ENCODE measurements at regions not wholly inside any gene's neighbourhood (a gene's known extent, or its start where the extent isn't known, plus 50 kb on each side); places are given as distances from the start of the nearest gene placed in this dataset.

DNA sequence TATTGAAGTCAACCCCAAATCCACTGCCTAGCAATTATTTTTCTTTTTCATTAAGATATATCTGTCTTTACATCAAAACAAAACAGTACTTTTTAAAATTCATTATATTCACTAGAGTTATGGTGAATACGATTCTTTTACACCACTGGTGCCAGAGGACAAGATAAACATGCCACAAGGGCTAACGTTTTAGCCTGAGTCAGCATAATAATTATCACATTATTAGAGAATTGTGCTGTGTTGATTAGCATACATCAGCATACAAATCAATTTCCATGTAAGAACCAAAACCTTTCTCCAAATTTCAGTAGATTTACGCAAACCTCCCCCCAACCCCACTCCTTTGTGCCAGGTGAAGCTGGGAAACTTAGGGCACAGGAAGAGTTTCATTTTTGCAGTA is 131.1 kb upstream of the TMEM106B start:
- H3K9me3 ChIP-seq, result peaks cover under 1 to 4% of the 10 kb centered on the region in 2 donors
- DNase-seq (ENCODE audit: low spot score), result no peak
- H3K27me3 ChIP-seq, result no peaks in the 10 kb centered on the region
- H3K27ac ChIP-seq, result no peak overlapping the region
- no peaks in the 10 kb centered on the region for H3K4me1 ChIP-seq
- TF ChIP-seq, protein P1, sequence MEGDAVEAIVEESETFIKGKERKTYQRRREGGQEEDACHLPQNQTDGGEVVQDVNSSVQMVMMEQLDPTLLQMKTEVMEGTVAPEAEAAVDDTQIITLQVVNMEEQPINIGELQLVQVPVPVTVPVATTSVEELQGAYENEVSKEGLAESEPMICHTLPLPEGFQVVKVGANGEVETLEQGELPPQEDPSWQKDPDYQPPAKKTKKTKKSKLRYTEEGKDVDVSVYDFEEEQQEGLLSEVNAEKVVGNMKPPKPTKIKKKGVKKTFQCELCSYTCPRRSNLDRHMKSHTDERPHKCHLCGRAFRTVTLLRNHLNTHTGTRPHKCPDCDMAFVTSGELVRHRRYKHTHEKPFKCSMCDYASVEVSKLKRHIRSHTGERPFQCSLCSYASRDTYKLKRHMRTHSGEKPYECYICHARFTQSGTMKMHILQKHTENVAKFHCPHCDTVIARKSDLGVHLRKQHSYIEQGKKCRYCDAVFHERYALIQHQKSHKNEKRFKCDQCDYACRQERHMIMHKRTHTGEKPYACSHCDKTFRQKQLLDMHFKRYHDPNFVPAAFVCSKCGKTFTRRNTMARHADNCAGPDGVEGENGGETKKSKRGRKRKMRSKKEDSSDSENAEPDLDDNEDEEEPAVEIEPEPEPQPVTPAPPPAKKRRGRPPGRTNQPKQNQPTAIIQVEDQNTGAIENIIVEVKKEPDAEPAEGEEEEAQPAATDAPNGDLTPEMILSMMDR (IDR thresholded peaks at IDR 0.05), result no peak
- H3K4me3 ChIP-seq, result no peak overlapping the region
- no peaks in the 10 kb centered on the region for H3K36me3 ChIP-seq

DNA sequence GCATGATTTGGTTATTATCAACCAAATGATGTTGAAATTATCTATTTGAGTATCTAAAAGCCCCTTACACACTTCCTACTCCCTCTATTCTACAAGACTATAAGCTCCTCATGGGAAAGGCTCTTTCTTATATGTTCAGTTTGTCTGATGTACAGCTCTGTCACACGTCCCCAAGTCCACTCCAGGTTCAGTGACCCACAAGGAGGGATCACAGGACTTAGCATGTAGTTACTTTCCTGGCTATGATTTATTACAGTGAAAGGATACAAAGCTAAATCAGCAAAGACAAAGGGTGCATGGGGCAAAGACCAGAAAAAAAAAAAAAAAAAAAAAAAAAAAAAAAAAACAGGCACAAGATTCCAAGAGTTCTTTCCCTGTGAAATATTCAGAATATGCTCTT is 125.6 kb upstream of the TMEM106B start:
- H3K4me1 ChIP-seq, result no peaks in the 10 kb centered on the region

DNA sequence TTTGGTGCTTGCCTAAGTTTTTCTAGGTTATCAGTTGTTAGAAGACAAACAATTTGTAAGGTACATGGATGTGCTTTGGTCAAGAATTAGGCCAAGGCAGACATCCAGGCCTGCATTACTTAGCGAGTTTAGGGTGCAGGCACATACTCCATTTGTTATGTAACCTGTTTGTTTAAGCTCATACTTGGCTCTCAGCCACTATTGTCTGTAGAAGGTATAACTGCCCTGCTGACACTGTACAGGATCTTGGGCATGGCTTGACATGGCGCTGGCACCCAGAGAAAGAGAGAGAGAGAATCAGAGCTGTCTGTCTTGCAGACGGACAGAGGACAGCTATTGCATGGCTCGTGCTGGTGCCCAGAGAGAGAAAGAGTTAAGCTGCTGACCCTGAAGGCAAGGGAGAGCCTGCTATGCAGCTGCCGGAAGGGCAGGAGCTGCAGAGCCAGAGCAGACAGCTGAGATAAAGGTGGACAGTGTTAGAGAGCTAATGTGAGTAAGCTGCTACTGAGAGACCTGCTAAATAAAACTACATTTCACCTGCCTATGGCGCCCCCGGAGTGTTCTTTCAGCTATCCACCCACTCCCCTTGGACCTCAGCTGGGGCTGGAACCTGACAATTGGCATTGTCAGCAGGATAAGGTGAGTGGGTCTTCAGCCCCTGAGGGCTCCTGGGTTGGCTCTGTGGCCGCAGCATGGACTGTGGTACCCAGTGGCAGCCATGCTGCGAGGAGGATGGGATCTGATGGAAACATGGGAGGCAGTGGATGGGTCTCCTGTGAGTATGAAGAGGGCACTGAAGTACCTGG is 120.9 kb upstream of the TMEM106B start:
- Histone ChIP-seq H3K27me3 (no peaks in the 10 kb centered on the region), H3K4me1 (no peaks in the 10 kb centered on the region), H3K9me3 (no peaks in the 10 kb centered on the region), H3K4me3 (no peak overlapping the region), H3K27ac (no peak overlapping the region), H3K36me3 (no peaks in the 10 kb centered on the region)
- no peak for DNase-seq (ENCODE audit: low spot score)
- TF ChIP-seq, protein P1 (IDR thresholded peaks at IDR 0.05), result no peak

More for the DNA sequence above, 125.6 kb upstream of the TMEM106B start:
- Histone ChIP-seq H3K4me3 (no peak overlapping the region), H3K27me3 (no peaks in the 10 kb centered on the region), H3K9me3 (no peaks in the 10 kb centered on the region), H3K36me3 (no peaks in the 10 kb centered on the region), H3K27ac (no peak overlapping the region)
- no peak for DNase-seq (ENCODE audit: low spot score)
- TF ChIP-seq, protein P1 (IDR thresholded peaks at IDR 0.05), result no peak

DNA sequence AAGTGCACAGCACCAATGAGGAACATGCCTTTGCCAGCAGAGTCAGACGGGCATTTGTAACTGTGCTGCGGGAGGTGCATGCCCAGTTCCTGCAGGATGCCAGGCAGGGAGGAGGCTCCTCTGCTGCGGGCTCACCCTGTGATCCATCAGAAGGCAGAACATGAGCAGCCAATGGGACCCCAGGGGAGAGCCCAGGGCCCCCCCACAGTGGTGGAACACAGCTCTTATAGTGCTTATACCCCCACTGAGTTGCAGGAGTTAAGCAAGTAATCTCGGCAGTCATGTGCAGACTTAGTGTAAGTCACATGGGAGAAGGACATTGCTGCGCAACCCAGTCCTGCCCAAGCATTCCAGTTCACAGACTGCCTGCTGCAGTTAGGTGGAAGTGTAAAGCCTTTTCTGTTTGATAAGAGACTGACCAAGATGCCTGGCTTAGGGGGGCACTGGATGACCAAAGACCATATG is 120.3 kb upstream of the TMEM106B start:
- no peaks in the 10 kb centered on the region for H3K9me3 ChIP-seq
- H3K36me3 ChIP-seq, result no peaks in the 10 kb centered on the region
- no peak overlapping the region for H3K27ac ChIP-seq
- TF ChIP-seq, protein P1 (IDR thresholded peaks at IDR 0.05), result no peak
- H3K4me1 ChIP-seq, result no peaks in the 10 kb centered on the region
- no peaks in the 10 kb centered on the region for H3K27me3 ChIP-seq
- H3K4me3 ChIP-seq, result no peak overlapping the region
- no peak for DNase-seq (ENCODE audit: low spot score)

DNA sequence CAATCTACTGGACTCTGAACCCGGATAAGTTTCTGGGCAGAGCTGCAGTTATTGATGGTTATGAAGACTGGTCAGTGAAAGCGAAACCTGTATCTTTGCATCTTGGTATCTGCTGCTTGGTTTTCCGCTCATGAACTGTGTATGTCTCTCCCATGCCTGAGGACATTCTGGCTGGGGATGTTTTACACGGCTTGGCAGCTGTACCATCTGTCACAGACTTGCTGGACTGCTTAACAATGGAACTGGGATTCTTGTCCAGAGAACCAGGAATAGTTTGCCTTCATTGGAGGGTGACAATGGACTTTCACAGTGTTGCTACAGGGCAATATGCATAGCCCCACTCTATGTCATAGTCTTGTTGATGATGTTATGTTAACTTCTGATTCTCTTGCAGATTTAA is 119.9 kb upstream of the TMEM106B start:
- TF ChIP-seq, protein P1 (IDR thresholded peaks at IDR 0.05), result no peak
- no peaks in the 10 kb centered on the region for H3K9me3 ChIP-seq

More for the DNA sequence above, 119.9 kb upstream of the TMEM106B start:
- H3K27ac ChIP-seq, result no peak overlapping the region
- no peaks in the 10 kb centered on the region for H3K36me3 ChIP-seq
- H3K27me3 ChIP-seq, result no peaks in the 10 kb centered on the region
- no peak overlapping the region for H3K4me3 ChIP-seq
- DNase-seq (ENCODE audit: low spot score), result no peak
- no peaks in the 10 kb centered on the region for H3K4me1 ChIP-seq

Data from right atrium auricular region (tissue), 2 donors.